NCI-H2227 (cell line): ENCODE measurements at regions not wholly inside any gene's neighbourhood (a gene's known extent, or its start where the extent isn't known, plus 50 kb on each side); places are given as distances from the start of the nearest gene placed in this dataset.

Source experiments
- DNase-seq: peaks from one replicate; lab custom pipeline; 2025; ENCODE audit not compliant: unreplicated experiment; lab: John Stamatoyannopoulos, UW

DNA sequence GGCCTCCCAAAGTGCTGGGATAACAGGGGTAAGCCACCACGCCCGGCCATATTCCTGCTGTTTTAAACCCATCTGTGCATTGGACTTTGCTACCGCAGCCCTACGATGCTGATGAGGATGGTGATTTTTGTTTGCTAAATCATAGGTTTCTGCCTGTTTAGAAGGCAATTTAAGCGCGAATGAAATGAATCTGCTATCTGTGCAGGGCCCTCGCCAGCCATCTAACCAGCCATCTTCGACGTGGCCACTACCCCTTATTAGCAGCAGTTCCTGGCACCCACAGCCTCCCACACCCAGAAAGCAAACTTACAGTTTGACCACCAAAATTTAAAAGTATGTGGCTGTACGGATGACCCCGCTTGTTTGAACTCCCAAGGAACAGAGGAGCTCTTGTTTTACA is 178.5 kb downstream of the SHOX start:
- DNase-seq = no peak

DNA sequence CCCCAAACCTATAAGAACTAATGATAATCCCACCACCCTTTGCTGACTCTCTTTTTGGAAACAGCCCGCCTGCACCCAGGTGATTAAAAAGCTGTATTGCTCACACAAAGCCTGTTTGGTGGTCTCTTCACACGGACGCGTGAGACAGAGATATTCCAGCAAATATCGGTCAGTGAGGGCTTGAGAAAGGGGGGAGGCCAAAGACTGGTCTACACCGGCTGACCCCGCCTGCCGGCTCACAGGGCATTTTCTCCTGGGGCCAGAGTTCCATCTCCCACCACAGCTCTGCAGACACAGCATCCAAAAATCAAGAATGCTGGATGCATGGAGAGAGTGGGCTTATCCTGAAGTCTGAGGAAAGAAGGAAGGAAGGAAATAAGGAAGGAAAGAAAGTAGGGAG is 176.0 kb downstream of the SHOX start:
- no peak for DNase-seq

DNA sequence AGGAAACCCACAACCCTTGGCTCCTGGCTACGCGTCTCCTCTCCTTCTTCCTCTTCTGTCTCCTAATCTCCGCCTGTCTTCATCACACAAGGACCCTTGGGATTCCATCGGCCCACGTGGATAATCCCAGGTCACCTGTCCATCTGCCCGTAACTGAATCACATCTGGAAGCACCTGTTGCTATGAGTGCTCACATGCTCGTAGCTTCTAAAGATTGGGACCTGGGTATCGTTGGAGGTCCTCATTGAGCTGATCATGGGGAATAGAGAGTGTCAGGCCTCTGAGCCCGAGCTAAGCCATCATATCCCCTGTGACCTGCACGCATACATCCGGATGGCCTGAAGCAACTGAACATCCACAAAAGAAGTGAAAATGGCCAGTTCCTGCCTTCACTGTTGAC is 175.4 kb downstream of the SHOX start:
- DNase-seq = no peak

DNA sequence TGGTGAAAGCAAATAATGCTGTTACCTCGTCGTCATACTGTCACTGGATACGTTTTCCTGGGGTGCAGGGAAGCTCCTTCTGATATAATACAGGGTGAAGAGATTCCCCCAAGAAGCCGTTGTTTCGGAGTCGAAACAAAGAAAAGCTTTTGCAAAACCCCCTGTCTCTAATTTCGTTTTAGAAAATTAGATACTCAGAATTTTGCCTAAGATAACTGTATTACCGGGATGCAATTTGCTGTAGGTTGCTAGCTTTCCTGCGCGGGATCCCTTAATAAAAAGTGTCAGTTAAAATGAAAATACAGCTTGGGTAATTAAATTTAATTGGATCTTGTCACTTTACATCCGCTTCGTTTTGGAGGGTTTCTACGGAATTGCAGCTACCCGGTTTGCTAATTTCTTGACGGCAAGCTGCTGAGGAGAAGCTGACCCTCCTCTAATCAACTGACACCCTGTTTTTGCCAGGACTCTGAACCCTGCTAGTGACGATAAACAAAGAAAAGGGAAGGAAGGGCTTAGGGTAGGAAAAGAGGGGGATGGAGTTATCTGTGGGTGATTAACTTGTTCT is 174.6 kb downstream of the SHOX start:
- DNase-seq = no peak

DNA sequence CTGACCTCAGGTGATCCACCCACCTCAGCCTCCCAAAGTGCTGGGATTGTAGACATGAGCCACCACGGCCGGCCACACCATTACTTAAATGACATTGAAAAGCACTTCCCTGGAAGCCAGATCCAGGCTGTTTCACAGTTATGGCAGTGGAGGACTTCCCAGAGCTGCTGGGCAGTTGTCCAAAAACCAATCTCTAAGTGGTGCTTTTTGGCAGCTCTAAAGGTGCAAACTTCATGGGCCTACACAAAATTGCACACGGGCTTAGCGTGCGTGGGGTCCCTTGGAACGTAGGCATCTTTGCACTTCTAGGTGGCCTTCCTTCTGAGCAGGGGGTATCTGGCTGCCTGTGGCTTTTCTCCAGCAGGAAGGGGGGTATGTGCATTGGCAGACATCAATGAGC is 172.3 kb downstream of the SHOX start:
- no peak for DNase-seq

DNA sequence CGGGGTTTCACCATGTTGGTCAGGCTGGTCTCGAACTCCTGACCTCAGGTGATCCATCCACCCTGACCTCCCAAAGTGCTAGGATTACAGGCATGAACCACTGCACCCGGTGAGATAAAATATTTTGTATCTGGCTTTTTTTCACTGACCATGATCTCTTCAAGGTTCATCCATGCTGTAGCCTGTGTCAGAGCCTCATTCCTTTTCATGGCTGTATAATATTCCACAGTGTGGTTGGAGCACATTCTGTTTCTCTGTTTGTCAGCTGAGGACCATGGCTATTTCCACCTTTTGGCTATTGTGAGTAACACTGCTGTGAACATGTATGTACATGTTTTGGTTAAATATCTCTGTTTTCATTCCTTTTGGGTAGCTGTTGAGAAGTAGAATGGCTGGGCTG is 169.2 kb downstream of the SHOX start:
- DNase-seq = no peak

DNA sequence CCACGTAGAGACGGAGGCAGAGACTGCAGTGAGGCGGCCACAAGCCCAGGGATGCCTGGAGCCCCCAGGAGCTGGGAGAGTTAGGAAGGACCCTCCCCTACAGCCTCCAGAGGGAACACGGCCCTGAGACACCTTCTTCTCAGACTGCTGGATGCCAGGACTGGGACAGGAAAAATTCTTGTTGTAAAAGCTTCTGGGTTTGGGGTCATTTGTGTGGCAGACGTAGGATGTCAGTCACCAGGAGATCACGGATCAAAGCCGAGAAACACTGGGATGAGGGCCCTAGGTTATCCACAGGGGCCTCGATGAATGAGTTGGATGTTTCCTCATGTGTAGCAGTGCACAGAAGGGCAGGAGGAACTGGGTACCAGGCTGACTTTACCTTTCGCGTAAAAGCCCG is 163.7 kb downstream of the SHOX start:
- DNase-seq = no peak

DNA sequence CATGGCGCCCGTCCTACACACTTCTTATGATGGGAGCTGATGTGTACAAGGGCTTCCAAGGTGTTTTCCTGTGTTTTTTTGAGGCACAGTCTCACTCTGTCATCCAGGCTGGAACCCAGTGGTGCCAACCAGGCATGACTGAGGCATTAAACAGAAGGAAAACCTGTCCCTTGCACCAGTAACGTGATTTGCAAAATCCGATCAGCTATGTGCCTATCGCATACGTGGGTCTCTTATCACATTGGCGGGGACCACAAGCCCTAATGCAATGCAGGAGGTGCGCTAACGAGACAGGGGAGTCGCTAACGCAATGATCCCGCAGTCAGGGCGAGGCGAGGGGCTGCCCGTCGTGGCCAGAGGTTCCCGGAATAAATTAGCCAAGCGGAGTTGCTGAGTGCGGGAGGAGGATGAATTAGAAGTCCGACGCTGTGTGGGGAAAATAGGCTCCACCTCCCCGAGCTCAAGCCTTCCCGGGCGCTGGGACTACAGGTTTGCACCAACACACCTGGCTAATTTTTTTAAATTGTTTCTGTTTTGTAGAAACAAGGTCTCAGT is 162.7 kb downstream of the SHOX start:
- no peak for DNase-seq

DNA sequence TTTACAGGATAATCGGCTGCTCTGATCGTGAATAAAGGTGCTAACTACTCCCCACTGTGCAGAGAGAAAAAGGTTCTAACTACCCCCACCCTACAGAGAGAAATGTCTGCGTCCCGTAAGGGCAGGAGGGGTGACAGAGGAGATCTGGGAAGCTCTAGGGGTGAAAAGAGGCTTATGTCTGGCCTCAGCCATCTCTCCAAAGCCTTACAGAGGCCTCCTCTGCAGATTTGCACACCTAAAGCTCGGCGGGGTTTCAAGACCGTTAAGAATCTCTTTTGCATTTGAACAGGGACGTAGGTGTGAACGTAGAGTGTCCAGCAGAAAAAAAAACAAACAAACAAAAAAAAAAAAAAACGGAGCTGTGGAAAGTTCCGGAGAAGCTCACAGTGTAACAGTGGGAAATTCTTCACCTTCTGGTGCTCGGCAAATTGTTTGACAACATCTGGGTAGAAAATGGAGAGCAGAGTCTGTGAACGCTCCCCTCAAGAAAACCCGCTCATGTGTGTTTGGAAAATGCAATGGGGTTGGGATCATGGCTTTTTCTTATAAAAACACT is 161.0 kb downstream of the SHOX start:
- no peak for DNase-seq

DNA sequence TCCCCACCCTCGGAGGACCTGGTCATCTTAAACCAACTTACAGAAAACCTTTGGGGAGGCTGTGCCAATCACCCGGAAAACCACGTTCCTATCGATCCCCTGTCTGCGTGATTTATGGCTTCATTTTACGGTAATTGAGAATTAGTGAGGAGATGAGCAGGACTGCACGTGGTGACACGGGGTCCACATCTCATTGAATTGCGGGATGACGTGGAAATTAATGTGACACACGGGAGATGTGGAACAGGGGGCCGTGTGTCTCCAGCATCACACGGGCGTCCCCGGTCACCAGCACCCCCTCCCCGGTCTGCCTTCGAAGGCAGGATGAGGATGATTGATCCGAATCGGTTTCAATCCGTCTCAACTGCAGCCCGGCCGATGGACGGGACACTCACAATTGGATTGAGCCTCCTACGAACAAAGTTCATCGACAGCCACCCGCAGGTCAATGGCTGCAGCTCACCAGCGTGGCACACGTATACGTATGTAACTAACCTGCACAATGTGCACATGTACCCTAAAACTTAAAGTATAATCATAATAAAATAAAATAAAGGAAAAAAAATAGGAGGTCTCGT is 160.3 kb downstream of the SHOX start:
- DNase-seq = no peak

DNA sequence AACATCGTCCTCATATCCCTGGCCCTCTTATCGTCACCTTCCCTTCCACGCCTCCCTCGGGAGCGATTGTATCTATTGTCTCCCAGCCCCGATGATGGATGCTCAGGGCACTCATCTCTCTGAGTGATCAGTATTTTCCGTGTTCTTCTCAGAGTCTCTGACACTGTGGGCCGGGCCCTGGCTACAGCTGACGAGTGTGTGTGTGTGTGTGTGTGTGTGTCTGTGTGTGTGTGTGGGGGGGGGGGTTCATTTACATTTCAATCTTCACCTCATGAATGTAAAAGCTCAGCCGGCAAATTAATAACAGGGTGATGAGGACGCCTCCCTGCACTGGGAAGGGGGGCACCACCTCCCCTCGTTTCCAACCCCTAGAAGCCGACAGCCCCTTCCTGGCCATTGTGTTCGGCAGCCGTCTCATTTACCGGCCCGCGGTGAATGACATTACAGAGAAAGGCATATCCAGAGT is 159.5 kb downstream of the SHOX start:
- DNase-seq = no peak

DNA sequence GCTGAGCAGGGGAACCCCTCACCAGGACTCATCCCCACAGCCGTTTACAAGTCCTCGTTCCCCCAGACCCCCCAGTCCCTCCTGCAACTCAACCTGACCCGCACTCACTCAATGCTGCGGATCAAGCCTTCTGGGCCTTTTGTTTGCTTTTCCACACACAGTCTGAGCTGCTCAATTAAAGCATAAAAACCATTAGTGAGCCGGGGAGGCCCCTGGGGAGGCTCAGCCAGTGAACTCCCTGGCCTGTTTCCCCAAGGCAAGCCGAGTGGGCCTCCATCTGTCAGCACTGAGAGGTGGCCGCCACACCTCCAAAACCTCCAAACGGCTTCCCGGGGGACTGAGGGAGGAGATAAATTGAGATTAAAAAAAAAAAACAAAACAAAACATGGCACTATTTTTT is 158.5 kb downstream of the SHOX start:
- no peak for DNase-seq

DNA sequence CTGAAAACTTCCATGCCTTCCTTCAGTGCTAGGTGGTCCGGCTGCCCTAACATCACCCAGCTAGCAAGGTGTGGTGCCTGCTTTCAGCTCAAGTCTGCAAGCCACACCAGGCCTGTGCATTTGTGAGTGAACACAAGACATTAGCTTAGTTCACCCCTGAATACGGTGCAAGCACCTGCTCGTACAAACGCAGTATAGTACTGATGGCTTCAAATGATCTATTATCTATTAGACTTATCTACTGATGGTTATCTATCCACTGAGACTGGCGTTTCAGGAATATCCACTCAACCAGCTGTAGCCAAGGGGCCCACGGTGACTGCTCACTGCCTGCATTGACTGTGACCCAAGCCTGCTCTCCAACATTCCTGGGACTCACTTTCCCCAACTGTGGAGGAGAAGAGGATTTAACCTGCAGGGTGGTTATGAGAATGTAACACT is 155.9 kb downstream of the SHOX start:
- DNase-seq = no peak

DNA sequence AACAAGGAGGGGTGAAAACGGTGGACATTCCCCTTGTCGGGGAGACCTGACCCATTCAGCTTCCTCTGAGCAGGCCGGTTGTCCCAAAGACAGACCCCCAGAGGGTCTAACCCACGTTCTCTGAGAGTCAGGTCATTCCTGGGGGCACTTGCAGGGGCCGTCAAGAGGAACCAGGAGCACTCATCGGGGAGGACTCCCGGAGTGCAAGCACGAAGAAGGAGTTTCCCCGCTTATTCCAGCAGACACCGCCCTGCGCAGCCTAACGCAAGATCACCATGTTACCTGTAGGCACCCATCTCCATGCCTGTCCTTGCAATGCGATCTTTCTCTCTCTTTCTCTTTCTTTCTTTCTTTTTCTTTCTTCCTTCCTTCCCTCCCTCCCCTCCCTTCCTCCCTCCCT is 154.2 kb downstream of the SHOX start:
- no peak for DNase-seq

DNA sequence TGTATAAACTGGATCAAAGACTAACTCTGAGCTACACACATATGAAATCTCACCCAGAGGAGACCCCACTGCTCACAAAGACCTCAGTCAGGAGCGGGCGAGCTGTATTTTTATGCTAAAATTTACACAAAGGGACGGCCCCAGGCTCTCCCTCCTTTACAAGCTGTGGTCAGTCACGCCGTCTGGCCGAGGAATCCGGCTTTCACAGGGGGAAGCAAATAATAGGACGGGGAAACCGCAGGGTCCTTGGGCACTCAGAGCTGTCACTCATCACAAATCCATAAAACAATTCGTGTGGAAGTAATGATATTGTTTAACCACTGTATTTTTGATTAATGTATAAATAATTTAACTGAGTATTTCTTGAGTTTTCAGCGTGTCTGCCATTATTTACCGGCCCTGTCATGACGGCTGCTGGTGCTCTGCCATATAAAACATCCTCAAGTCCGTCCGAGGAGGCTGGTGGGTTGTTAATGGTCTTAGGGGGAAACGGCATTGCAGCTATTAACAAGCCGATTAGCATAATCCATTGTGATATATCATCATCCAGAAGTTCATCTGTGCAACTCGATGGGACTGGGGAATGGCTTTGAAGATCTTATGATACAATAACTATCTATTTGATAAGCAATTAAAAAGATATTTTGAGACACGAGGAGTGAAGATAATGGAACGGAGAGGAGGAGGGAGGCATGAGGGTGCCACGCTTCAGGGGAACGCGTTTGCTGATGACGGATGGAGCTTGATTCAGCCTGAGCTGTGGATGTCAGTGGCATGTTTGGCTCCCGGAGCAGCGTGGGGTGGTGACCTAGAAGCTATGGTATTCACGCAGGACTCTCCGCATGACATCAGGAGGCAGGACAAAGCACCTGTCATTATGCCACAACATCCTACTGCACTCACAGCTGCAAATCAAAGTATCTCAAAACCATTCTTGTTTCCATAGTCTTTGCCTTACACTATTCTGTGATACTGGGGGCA is 150.9 kb downstream of the SHOX start:
- DNase-seq = no peak

DNA sequence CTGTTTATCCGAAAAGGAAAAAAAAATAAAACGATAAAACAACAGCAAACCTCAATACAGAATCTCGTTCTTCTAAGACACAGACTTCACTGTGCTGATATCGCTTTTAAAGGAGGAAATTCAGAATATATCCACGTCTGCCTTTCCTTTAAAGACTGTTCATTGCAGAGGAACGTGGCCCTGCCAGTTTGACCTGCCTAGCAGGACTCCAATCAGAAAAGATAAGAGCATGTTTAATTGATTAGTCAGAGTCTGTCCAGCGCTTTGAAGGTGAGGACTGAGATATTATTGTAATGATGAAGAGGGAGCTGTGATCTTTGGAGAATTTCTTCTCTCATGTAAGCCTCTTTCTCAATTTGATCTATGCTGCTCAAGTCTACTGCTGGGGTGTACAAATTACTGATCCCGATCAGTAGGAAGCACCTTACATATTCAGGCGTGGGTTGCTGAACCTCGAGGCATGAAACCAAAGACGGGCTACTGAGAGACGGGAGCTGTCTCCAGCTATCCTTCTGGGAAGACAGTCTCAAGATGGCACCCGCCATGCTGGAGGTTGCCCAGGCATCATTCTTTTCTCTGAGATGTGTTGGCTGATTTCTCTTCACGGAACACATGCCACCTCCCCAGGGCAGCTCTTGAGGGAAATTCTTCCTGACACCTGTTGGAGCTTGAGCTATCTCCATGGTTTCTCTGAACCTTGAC is 146.1 kb downstream of the SHOX start:
- DNase-seq = no peak

DNA sequence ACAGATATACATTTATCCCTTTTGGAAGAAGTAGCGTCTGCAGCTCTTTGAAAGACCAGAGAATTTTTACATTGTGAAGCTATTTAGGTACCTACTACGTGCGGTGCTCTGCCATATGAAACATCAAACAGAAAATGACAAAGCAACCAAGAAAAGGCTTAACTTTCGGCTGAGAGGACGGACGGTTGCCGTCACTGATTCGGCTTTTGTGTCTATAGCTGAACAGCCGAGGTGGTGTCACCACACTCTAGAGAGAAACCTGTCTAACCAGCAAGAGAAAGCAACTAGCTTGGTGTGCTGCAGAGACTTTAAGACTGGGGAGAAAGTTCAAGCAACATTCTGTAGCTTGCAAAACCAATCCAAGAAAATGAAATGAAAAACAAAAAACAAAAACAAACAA is 145.5 kb downstream of the SHOX start:
- DNase-seq = no peak

DNA sequence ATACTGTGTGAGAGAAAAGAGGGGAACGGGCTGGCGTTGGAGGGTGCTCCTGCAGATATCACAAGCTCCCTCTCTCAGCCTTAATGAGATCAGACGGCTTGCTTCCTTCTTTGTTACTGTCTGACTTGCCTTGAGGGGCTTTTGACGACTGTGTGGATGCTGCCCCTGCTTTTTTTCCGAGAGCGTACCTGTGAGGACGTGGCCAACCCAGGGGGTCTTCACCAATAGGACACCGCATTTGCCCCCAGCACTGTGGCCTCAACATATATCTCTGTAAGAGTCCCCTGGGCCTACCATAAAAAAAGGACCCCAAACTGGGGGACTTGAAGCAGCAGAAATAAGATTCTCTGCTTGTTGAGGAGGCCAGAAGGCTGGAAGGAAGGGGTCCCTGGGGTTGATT is 143.9 kb downstream of the SHOX start:
- DNase-seq = no peak

DNA sequence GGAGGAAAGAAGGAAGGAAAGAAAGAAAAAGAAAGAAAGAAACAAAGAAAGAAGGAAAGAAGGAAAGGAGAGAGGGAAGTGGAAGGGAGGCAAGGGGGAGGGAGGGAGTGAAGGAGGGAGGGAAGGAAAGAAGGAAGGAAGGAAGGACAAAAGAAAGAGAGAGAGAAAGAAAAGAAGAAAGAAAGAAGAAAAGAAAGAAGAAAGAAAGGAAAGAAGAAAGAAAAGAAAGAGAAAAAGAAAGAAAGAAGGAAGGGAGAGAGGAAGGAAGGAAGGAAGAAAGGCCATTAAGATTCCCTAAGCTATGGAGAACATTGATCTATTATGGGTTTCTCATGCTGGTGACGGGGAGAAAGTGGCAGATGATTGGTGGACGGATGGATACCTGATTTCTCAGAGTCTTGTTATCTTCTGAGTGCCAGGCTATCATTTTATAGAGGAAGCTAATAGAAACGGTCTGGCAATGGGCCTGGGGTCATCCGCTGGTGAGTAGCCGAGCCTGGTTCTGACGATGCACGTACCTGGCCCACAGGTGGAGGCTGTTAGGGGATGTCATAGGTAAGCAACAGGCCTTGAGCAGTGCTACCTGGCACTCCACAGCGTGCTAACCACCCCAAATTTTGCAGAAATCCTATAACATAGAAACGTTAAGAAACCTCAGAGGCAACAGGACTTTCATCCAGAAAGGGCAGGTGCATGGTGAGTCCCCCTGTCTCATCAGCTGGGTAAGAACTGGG is 142.9 kb downstream of the SHOX start:
- DNase-seq = no peak

DNA sequence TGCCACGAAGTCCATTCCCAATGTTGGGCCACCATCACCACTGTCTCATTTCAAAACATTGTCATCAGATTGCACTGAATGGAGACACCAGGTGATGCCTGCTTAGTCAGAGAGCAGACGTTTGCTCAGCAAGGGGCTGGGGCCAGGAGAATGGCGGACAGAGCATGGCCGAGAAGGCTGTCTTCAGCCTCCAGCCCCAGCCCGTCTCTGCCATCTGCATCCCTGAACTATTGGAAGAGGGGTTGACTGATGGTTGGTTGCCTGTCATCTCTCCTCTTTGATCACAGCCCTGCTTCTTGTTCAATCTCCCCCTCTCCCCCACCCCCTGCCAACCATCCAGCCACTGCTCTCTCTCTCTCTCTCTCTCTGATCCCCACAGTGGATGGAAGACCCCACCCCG is 140.9 kb downstream of the SHOX start:
- no peak for DNase-seq
